Fibroblast of lung (primary cell): ENCODE measurements at regions not wholly inside any gene's neighbourhood (a gene's known extent, or its start where the extent isn't known, plus 50 kb on each side); places are given as distances from the start of the nearest gene placed in this dataset.

Experiments
- DNase-seq, 2 donors: peaks; one replicate each; pipeline versions ENCODE4 v3.0.0 to v3.0.0-alpha.2; 2010; ENCODE audit warnings: low read depth in 2 of 2
- H2AFZ ChIP-seq: 2 replicates; pipeline ENCODE4 v1.5.1; 2012; ENCODE audit warnings: low read length, control low read depth, inconsistent platforms
- H3K27ac ChIP-seq: 2 replicates; pipeline ENCODE4 v1.5.1; 2011; ENCODE audit warnings: low read length, control low read depth; ENCODE audit not compliant: insufficient read depth
- H3K27me3 ChIP-seq: 2 replicates; pipeline ENCODE4 v1.5.1; 2011; ENCODE audit warnings: mild to moderate bottlenecking, low read length; ENCODE audit not compliant: control insufficient read depth, insufficient read depth
- H3K36me3 ChIP-seq: 2 replicates; pipeline ENCODE4 v1.5.1; 2011; ENCODE audit warnings: low read length; ENCODE audit not compliant: control insufficient read depth, insufficient read depth
- H3K4me1 ChIP-seq: 2 replicates; pipeline ENCODE4 v1.5.1; 2011; ENCODE audit warnings: low read length; ENCODE audit not compliant: control insufficient read depth, insufficient read depth; ENCODE audit errors: extremely low read depth
- H3K4me2 ChIP-seq: 2 replicates; pipeline ENCODE4 v1.5.1; 2011; ENCODE audit warnings: low read length, control low read depth; ENCODE audit not compliant: insufficient read depth; ENCODE audit errors: extremely low read depth
- H3K4me3 ChIP-seq, 4 experiments: fragments of 200-600 bp in 1 of 4; sonication (generic) in 1 of 4; replicated peaks in 1 of 4; 2 replicates each; pipeline ENCODE4 v1.5.1; 2011 to 2016; ENCODE audit warnings: low read length in 4 of 4, low read depth in 3 of 4, mild to moderate bottlenecking in 3 of 4, control low read depth in 2 of 4, inconsistent platforms in 1 of 4, mixed read lengths in 1 of 4; ENCODE audit not compliant: insufficient read depth in 1 of 4; ENCODE audit errors: control extremely low read depth in 1 of 4
- H3K79me2 ChIP-seq: 2 replicates; pipeline ENCODE4 v1.5.1; 2012; ENCODE audit warnings: mild to moderate bottlenecking, low read length, inconsistent platforms; ENCODE audit not compliant: control insufficient read depth, insufficient read depth
- H3K9ac ChIP-seq: 2 replicates; pipeline ENCODE4 v1.5.1; 2011; ENCODE audit warnings: mild to moderate bottlenecking, low read length, control low read depth; ENCODE audit not compliant: insufficient read depth
- H3K9me3 ChIP-seq: 2 replicates; pipeline ENCODE4 v1.5.1; 2012; ENCODE audit warnings: low read depth, low read length; ENCODE audit not compliant: control insufficient read depth, insufficient read depth
- H4K20me1 ChIP-seq: 2 replicates; pipeline ENCODE4 v1.5.1; 2011; ENCODE audit warnings: low read length; ENCODE audit not compliant: control insufficient read depth, insufficient read depth; ENCODE audit errors: extremely low read depth
- EZH2 ChIP-seq: IDR thresholded peaks from 2 replicates; pipeline ENCODE4 v1.5.1; 2012; ENCODE audit warnings: low read length, control low read depth, mild to moderate bottlenecking; ENCODE audit errors: missing control alignments
- TF ChIP-seq, protein P1 (sequence below), 2 donors: IDR thresholded peaks in 1 of 2; conservative IDR thresholded peaks in 1 of 2; 1 replicate in 1 of 2; 2 replicates in 1 of 2; pipeline ENCODE4 v1.5.1; 2011 to 2012; ENCODE audit warnings: low read length in 2 of 2, control low read depth in 1 of 2, inconsistent platforms in 1 of 2, low read depth in 1 of 2, mild to moderate bottlenecking in 1 of 2

DNA sequence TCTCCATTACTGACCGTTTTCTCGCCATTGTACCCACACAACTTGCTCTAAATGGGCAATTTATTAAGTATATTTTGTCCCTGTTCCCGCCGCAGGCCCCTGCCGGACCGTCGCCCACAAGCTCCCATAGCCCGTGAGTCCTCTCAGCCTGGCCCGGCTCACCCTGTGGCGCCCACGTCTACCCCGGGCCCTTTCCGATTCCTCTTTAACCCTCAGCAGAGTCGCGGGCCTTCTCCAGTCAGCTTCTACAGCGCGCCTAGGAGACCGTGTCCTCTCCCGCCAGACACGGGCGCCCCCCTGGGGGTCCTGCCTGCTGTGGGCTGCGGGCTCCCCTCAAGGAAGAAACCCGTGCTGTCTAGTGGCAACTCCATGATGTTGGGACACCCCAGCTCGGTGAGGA, 57.8 kb upstream of the SPATA31E1 start:
- Histone ChIP-seq H3K4me2 (no peak overlapping the region), H3K9me3 (no peaks in the 10 kb centered on the region)
- TF ChIP-seq, protein P1, sequence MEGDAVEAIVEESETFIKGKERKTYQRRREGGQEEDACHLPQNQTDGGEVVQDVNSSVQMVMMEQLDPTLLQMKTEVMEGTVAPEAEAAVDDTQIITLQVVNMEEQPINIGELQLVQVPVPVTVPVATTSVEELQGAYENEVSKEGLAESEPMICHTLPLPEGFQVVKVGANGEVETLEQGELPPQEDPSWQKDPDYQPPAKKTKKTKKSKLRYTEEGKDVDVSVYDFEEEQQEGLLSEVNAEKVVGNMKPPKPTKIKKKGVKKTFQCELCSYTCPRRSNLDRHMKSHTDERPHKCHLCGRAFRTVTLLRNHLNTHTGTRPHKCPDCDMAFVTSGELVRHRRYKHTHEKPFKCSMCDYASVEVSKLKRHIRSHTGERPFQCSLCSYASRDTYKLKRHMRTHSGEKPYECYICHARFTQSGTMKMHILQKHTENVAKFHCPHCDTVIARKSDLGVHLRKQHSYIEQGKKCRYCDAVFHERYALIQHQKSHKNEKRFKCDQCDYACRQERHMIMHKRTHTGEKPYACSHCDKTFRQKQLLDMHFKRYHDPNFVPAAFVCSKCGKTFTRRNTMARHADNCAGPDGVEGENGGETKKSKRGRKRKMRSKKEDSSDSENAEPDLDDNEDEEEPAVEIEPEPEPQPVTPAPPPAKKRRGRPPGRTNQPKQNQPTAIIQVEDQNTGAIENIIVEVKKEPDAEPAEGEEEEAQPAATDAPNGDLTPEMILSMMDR (conservative IDR thresholded peaks at IDR 0.05 in 1 of 2, IDR thresholded peaks at IDR 0.05 in 1 of 2; ENCODE audit: low read depth in 1 of 2, low read length in 2 of 2): no peak
- no peak for TF ChIP-seq EZH2

DNA sequence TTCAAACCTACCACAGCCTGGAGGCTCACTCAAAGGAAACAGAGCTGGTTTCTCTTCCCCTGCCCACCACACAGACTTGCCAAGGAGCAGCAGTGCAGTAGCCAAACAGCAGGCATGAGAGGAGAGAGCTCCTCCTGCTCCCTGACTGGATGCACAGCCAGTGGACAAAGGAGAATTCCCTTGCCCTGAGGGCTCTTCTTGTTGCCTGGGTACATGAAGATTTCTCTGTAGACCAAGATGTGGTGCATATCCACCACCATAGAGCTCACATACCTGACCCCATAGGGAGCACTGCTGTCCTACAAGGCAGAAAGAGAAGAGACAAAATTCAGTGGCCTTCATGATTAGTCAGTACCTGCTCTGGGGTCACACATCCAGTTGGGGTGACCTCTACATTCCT, 56.3 kb upstream of the SPATA31E1 start:
- no peaks in the 10 kb centered on the region for H3K9me3 ChIP-seq
- H3K4me1 ChIP-seq: no peaks in the 10 kb centered on the region

More for the DNA sequence above, 57.8 kb upstream of the SPATA31E1 start:
- H3K27me3 ChIP-seq: no peaks in the 10 kb centered on the region
- no peak overlapping the region for H3K9ac ChIP-seq
- H3K36me3 ChIP-seq: no peaks in the 10 kb centered on the region
- DNase-seq: no peak
- H4K20me1 ChIP-seq: no peaks in the 10 kb centered on the region
- H3K4me1 ChIP-seq: no peaks in the 10 kb centered on the region
- no peak overlapping the region for H3K27ac ChIP-seq
- no peak overlapping the region for H2AFZ ChIP-seq
- H3K4me3 ChIP-seq: no peak overlapping the region
- H3K79me2 ChIP-seq: no peaks in the 10 kb centered on the region

DNA sequence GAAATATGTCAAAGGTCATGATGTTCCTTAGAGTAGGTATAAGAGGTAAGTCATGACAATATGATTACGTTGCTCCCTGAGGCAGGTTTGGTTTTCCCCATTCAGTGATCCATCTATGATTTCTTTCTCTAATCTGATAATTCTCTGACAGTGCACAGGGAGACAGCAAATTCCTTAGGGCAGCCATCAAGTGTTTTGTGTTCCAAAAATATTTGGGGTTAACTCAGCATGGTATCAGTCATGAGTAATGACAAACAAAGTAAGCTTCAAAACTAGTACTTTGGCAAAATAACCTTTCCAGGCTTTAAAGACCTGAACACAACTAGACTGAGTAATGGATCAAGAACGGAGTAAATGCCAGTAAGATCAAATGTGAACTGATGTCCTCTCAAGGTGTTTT, 55.3 kb upstream of the SPATA31E1 start:
- Histone ChIP-seq H2AFZ (no peak overlapping the region), H3K27me3 (no peaks in the 10 kb centered on the region), H3K9me3 (no peaks in the 10 kb centered on the region), H3K4me1 (no peaks in the 10 kb centered on the region), H4K20me1 (no peaks in the 10 kb centered on the region), H3K79me2 (no peaks in the 10 kb centered on the region), H3K4me2 (no peak overlapping the region), H3K9ac (no peak overlapping the region), H3K27ac (no peak overlapping the region), H3K4me3 (no peak overlapping the region), H3K36me3 (no peaks in the 10 kb centered on the region)
- TF ChIP-seq, protein P1 (conservative IDR thresholded peaks at IDR 0.05 in 1 of 2, IDR thresholded peaks at IDR 0.05 in 1 of 2; ENCODE audit: low read depth in 1 of 2, low read length in 2 of 2): no peak
- no peak for TF ChIP-seq EZH2
- peak in 1 of 2 donors; percentile 58 for DNase-seq

More for the DNA sequence above, 56.3 kb upstream of the SPATA31E1 start:
- no peaks in the 10 kb centered on the region for H4K20me1 ChIP-seq
- H3K4me3 ChIP-seq: no peak overlapping the region
- DNase-seq: no peak
- no peak overlapping the region for H3K9ac ChIP-seq
- H3K27me3 ChIP-seq: no peaks in the 10 kb centered on the region
- TF ChIP-seq, protein P1 (conservative IDR thresholded peaks at IDR 0.05 in 1 of 2, IDR thresholded peaks at IDR 0.05 in 1 of 2; ENCODE audit: low read depth in 1 of 2, low read length in 2 of 2): no peak
- no peak for TF ChIP-seq EZH2
- no peak overlapping the region for H2AFZ ChIP-seq
- no peaks in the 10 kb centered on the region for H3K79me2 ChIP-seq
- no peak overlapping the region for H3K27ac ChIP-seq
- H3K4me2 ChIP-seq: no peak overlapping the region
- H3K36me3 ChIP-seq: no peaks in the 10 kb centered on the region
